ENCODE measurements at regions not wholly inside any gene's neighbourhood (a gene's known extent, or its start where the extent isn't known, plus 50 kb on each side); places are given as distances from the start of the nearest gene placed in this dataset.

- TF ChIP-seq, protein P1, sequence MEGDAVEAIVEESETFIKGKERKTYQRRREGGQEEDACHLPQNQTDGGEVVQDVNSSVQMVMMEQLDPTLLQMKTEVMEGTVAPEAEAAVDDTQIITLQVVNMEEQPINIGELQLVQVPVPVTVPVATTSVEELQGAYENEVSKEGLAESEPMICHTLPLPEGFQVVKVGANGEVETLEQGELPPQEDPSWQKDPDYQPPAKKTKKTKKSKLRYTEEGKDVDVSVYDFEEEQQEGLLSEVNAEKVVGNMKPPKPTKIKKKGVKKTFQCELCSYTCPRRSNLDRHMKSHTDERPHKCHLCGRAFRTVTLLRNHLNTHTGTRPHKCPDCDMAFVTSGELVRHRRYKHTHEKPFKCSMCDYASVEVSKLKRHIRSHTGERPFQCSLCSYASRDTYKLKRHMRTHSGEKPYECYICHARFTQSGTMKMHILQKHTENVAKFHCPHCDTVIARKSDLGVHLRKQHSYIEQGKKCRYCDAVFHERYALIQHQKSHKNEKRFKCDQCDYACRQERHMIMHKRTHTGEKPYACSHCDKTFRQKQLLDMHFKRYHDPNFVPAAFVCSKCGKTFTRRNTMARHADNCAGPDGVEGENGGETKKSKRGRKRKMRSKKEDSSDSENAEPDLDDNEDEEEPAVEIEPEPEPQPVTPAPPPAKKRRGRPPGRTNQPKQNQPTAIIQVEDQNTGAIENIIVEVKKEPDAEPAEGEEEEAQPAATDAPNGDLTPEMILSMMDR (IDR thresholded peaks at IDR 0.05): no peak
- no peaks in the 10 kb centered on the region for H3K36me3 Mint-ChIP-seq (ENCODE audit: low read depth)
- H3K9me3 Mint-ChIP-seq (ENCODE audit: low read depth): peaks cover 4% of the 10 kb centered on the region
- no peaks in the 10 kb centered on the region for H3K27me3 Mint-ChIP-seq (ENCODE audit: low read depth)
- H3K27ac Mint-ChIP-seq (ENCODE audit: unreplicated experiment): no peak overlapping the region
- no peak overlapping the region for H3K4me3 Mint-ChIP-seq (ENCODE audit: unreplicated experiment)
- DNase-seq (ENCODE audit: low spot score): no peak
- H3K4me1 Mint-ChIP-seq (ENCODE audit: low read depth): peaks cover 4% of the 10 kb centered on the region
These were observed 156.7 kb upstream of the BET1 start for GRCh38 chr7:94160719-94161435.

- H3K27me3 Mint-ChIP-seq (ENCODE audit: low read depth): no peaks in the 10 kb centered on the region
- no peak overlapping the region for H3K4me3 Mint-ChIP-seq (ENCODE audit: unreplicated experiment)
- no peaks in the 10 kb centered on the region for H3K36me3 Mint-ChIP-seq (ENCODE audit: low read depth)
- no peak overlapping the region for H3K27ac Mint-ChIP-seq (ENCODE audit: unreplicated experiment)
- DNase-seq (ENCODE audit: low spot score): no peak
- TF ChIP-seq, protein P1 (IDR thresholded peaks at IDR 0.05): no peak
- peaks cover 4% of the 10 kb centered on the region for H3K4me1 Mint-ChIP-seq (ENCODE audit: low read depth)
- H3K9me3 Mint-ChIP-seq (ENCODE audit: low read depth): peaks cover 9% of the 10 kb centered on the region
These were observed 157.3 kb upstream of the BET1 start for GRCh38 chr7:94161476-94161875.

DNA sequence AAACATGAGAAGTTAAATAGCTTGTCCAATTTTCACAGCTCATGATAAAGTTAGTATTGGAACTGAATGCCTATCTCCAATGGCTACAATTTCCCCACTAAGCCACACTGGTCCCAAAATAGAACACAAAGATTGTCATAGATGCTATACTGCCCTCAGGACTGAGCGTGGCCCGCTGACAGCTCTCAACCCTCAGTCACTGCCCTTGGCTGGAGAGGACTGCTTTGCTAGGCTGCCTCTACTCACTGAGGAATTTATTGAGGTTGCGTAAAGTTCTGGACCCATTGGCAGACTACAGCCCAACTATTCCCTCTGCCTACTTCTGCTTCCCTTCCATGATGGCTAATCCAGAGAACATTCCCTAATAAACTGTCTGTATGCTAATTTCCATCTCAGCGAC is 165.5 kb upstream of the BET1 start:
- Mint-ChIP-seq H3K27me3 (ENCODE audit: low read depth) (no peaks in the 10 kb centered on the region), H3K9me3 (ENCODE audit: low read depth) (peaks cover 9% of the 10 kb centered on the region), H3K36me3 (ENCODE audit: low read depth) (no peaks in the 10 kb centered on the region), H3K4me1 (ENCODE audit: low read depth) (peaks cover 2% of the 10 kb centered on the region), H3K27ac (ENCODE audit: unreplicated experiment) (no peak overlapping the region), H3K4me3 (ENCODE audit: unreplicated experiment) (no peak overlapping the region)
- no peak for DNase-seq (ENCODE audit: low spot score)
- TF ChIP-seq, protein P1 (IDR thresholded peaks at IDR 0.05): no peak

GRCh38 chr7:94170836-94171235 is 166.7 kb upstream of the BET1 start:
- DNase-seq (ENCODE audit: low spot score): no peak
- no peaks in the 10 kb centered on the region for H3K36me3 Mint-ChIP-seq (ENCODE audit: low read depth)
- no peaks in the 10 kb centered on the region for H3K27me3 Mint-ChIP-seq (ENCODE audit: low read depth)
- no peak overlapping the region for H3K4me3 Mint-ChIP-seq (ENCODE audit: unreplicated experiment)
- H3K9me3 Mint-ChIP-seq (ENCODE audit: low read depth): peaks cover 5% of the 10 kb centered on the region
- H3K27ac Mint-ChIP-seq (ENCODE audit: unreplicated experiment): no peak overlapping the region
- TF ChIP-seq, protein P1 (IDR thresholded peaks at IDR 0.05): no peak
- H3K4me1 Mint-ChIP-seq (ENCODE audit: low read depth): peaks cover 13% of the 10 kb centered on the region

DNA sequence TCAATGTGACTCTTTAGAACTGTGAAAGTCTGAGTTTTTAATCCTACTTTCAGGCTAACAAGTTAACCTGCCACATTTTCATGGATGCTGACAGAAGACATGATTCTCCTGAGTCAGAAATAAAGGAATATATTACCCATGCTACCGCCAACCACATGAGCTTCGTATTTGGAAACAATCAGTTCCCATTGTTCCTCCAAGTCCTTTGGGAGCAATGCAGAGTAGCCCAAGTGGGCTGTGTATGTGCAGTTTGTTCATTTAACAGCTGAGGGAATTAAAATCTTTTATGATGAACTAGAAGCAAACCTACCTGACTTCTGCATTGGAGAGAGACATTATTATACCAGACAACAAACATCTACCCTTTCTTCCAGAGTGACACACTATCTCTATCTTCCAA is 169.3 kb upstream of the BET1 start:
- TF ChIP-seq, protein P1 (IDR thresholded peaks at IDR 0.05): no peak
- H3K27ac Mint-ChIP-seq (ENCODE audit: unreplicated experiment): no peak overlapping the region
- no peak for DNase-seq (ENCODE audit: low spot score)
- no peaks in the 10 kb centered on the region for H3K9me3 Mint-ChIP-seq (ENCODE audit: low read depth)
- no peaks in the 10 kb centered on the region for H3K27me3 Mint-ChIP-seq (ENCODE audit: low read depth)
- no peak overlapping the region for H3K4me3 Mint-ChIP-seq (ENCODE audit: unreplicated experiment)
- H3K4me1 Mint-ChIP-seq (ENCODE audit: low read depth): peaks cover 23% of the 10 kb centered on the region
- H3K36me3 Mint-ChIP-seq (ENCODE audit: low read depth): no peaks in the 10 kb centered on the region
